HuH-7 (cell line): ENCODE measurements at regions not wholly inside any gene's neighbourhood (a gene's known extent, or its start where the extent isn't known, plus 50 kb on each side); places are given as distances from the start of the nearest gene placed in this dataset.
"Not testable (repeated sequence)": the region's sequence is repeated elsewhere in the genome, so short reads cannot be mapped to it uniquely, and the experiment has no call there.

ENCODE experiments used
- DNase-seq: peaks from one replicate; pipeline ENCODE4 v3.0.0; 2011; ENCODE audit warnings: low spot score

- no peak for DNase-seq
Observed at GRCh38 chrX:3550871-3551270, 162.6 kb downstream of the PRKX start.

DNA sequence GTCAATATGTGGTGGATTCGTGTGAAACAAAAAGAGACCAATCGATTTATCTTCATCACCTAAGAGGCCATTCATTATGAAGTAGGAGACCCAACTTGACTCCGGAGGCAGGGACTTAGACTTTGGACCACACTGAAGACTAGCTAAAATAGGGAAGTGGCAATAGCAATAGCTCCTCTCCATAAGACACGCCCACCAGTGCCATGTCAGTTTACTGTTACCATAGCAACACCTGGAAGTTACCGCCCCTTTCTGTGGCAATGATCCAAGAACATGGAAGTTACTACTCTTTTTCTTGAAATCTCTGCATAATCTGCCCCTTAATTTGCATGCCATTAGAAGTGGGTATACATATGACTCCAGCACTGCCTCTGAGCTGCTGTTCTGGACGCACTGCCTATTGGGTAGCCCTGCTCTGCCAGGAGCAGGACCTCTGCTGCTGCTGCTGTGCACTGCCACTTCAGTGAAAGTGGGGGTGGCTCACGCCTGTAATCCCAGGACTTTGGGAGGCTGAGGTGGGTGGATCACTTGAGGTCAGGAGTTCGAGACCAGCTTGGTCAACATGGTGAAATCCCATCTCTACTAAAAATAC is 163.2 kb downstream of the PRKX start:
- DNase-seq: no peak

GRCh38 chrX:3549411-3549911 is 164.0 kb downstream of the PRKX start:
- peak; percentile 5 for DNase-seq

DNA sequence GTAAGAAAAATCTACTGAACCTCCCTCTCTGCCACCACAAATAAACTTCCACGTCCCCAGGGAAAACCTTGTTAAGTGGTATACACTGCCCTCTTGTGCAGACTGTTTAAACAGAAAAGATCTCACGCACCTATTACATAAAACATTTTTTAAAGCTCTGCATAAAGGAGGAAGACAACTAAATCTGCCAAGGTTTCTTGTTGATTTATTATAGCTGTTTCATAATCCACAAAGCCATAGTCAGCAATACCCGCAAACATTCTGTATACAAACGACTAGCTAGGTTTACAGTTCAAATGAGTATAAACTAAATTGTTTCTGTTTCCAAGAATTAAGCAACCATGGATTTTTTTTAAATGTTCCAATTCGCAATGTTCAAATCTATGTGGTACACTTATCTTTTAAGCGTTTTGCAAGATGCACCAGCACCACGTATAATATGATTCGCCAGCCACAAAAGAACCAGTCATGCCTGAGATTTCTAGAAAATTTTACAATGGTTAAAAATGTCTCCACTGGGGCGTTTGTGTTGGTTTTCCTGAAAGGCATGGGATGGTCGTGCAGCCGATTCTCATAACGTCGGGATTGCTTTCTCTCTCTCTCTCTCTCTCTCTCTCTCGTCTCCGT is 164.6 kb downstream of the PRKX start:
- no peak for DNase-seq

- no peak for DNase-seq
Observed at GRCh38 chrX:3545901-3546300, 167.5 kb downstream of the PRKX start.

GRCh38 chrX:3541336-3541735 is 172.1 kb downstream of the PRKX start:
- DNase-seq: no peak

DNA sequence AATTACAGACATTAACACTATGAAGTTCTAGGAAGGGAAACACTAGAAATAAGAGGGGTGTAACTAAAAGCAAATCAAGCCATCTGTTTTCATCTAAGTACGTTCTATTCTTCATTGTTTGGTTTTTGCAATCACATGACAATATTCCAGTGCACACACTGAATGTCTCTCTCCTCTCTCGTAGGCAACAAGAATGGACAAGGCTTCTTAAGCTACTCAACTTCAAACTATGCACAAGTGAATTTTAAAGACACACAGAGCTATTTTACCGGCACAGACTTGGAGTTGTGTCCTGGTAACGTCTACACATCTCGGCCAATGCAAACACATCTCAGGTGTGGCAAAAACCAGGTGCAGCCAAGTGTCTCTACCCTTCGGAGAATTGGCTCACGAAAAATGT is 173.3 kb downstream of the PRKX start:
- DNase-seq: no peak

- DNase-seq: no peak
Observed at GRCh38 chrX:3532581-3533085, 180.8 kb downstream of the PRKX start.

GRCh38 chrX:3531435-3531834 is 182.0 kb downstream of the PRKX start:
- not testable (repeated sequence) for DNase-seq

GRCh38 chrX:3529466-3530010 is 183.1 kb upstream of the MXRA5 start:
- DNase-seq: no peak

GRCh38 chrX:3527811-3528210 is 181.4 kb upstream of the MXRA5 start:
- DNase-seq: no peak

DNA sequence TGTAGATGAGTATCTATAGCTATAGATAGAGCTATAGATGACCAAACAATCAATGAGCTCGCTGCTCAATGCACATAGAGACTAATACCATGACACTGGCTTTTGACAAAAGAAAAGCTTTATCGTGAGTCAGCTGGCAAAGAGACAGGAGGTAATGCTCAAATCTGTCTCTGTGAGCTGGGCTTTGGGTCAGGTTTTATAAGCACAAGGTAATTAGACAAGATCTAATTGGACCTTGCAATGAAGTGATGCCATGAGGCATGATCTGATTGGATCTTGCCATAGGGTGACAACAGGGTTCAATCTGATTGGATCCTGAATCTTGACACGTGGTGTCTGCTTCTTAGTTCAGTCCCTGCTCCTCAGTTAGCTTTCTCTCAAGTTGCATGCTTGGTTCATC is 180.7 kb upstream of the MXRA5 start:
- DNase-seq: no peak

DNA sequence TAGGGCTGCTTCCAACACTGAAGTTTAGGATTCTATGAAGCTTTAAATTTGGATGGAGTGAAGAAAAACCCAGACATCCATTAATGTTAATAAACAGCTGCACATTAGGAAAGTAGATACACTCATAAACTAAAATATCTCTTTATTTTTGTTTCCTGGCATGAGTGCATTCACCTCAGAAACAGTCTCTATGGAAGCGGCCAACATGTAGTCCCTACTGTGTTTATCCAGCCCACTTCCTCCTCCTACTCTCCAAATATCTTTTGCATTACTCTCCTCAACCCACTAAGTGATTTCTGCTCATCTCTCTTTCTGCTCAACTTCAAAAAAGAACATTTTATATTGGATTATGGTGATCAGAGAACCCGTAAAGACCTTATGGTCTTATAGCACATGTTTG is 180.3 kb upstream of the MXRA5 start:
- DNase-seq: no peak

DNA sequence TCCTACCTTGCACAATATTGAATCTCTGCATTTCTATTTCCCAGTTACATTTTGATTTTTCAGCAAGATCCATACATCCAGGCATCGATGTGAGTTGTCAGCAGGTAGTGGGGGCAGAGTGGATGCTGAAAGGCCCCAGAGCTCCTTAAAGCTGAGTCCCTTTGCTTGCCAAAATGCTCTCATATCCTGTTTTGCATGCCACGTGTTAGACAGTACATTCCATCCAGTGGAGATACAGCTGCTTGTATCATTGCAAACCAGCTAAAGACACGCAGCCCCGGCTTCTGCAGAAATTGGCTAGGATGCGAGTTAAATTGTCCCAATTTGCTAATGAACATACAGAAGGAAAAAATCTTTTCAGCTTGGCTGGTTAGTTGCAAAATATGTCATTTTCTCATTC is 179.6 kb upstream of the MXRA5 start:
- no peak for DNase-seq

DNA sequence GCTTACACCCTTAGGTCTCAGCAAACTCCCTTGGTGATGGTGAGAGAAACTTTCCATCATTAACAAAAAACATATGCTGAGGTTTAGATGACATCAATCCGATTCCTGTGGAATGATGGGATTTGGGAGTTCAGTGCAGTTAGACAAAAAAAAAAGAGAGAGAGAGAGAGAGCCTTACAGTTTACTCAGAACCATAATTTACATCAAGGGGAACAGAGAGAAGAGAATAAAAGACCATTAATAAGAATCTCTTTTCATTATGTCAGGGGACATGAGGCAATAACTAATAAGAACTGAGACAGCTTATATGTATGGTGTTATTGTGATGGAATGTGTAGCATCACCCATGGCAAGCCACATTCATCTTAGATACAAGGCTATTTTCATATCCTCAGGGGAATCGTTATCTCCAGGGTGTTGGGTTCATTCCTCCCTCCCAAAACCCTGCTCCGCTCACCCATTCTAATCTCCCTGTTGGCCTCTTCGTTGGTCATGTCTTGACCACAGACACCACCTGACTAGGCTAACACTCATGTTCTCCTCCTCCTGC is 175.7 kb upstream of the MXRA5 start:
- no peak for DNase-seq

GRCh38 chrX:3521396-3521795 is 174.9 kb upstream of the MXRA5 start:
- DNase-seq: no peak

- no peak for DNase-seq
Observed at GRCh38 chrX:3520982-3521381, 174.5 kb upstream of the MXRA5 start.

DNA sequence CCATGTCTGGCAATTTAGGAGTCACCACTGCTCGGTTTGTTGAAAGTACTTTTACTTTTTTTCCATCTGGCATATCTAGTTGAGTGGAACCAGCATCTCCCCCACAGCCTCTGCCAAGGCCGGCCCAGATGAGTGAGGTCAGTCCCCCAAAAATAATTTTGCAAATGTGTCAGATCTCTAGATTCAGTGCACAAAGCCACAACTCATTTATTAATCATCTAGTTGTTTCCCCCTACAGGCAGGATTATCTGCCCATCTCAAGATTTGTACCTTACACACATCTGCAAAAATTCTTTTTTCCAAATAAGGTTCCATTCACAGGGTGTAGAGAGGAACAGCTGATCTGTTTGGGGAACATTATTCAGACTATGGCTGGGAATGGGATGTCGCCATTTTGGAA is 174.0 kb upstream of the MXRA5 start:
- no peak for DNase-seq

DNA sequence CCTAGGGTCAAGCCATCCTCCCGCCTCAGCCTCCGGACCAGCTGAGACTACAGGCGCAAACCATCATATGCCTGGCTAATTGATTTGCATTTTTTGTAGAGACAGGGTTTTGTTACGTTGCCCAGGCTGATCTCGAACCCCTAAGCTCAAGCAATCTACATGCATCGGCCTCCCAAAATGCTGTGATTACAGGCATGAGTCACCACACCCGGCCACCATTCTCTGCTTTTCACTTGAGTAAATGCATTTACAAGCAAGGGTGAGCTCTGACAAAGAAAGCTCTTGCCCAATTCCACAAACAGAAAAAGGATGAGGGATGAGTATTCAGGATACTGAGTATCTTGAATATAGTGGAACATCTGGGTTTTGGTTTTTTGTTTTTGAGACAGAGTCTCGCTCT is 172.9 kb upstream of the MXRA5 start:
- not testable (repeated sequence) for DNase-seq

- DNase-seq: no peak
Observed at GRCh38 chrX:3518870-3519269, 172.4 kb upstream of the MXRA5 start.

- no peak for DNase-seq
Observed at GRCh38 chrX:3516051-3516541, 169.6 kb upstream of the MXRA5 start.

DNA sequence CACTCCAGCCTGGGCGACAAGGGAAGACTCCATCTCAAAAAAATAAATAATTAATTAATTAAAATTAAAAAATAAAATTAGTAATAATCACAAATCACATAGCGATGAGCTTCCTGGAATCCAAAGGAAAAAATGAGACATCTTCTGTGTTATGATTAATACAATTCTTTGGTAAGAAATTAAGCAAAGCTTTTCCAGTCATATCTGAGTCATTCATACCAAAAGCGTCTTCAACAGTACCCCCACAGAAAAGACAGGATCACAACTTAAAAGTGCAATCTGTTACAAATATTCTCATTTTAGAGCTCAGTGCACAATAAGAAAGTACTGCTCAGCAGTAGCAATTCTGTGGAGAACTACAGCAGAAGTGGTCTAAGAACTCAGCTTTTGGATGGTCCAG is 168.5 kb upstream of the MXRA5 start:
- no peak for DNase-seq

DNA sequence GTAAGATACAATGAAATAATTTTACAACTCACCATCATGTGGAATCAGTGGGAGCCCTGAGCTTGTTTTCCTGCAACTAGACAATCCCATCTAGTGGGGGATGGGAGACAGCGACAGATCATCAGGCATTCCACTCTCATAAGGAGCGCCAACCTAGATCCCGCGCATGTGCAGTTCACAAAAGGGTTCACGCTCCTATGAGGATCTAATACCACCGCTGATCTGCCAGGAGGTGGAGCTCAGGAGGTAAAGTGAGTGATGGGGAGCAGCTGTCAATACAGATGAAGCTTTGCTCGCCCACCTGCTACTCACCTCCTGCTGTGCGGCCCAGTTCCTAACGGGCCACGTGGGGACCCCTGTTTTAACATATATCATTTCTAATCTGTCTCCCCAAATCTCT is 165.7 kb upstream of the MXRA5 start:
- not testable (repeated sequence) for DNase-seq
